ENCODE measurements at regions not wholly inside any gene's neighbourhood (a gene's known extent, or its start where the extent isn't known, plus 50 kb on each side); places are given as distances from the start of the nearest gene placed in this dataset.
A peak's percentile ranks its signal among the peaks of the same experiment; 100 is the strongest.

- in situ Hi-C loops (cut with MboI; ENCODE audit: low pct_unique_long_range_greater_than_20kb, low sequenced_read_pairs, unreplicated experiment): no loop called here
- TF ChIP-seq CTCF (IDR thresholded peaks at IDR 0.05; ENCODE audit: extremely low read depth, insufficient read depth, missing control alignments): no peak
- DNase-seq (ENCODE audit: low spot score): no peak
Measured at GRCh38 chr18:47602273-47602897, 328.1 kb downstream of the SMAD2 start.

GRCh38 chr18:47601581-47602272, 328.7 kb downstream of the SMAD2 start:
- DNase-seq (ENCODE audit: low spot score): no peak
- in situ Hi-C loops (cut with MboI; ENCODE audit: low pct_unique_long_range_greater_than_20kb, low sequenced_read_pairs, unreplicated experiment): no loop called here
- no peak for TF ChIP-seq CTCF (IDR thresholded peaks at IDR 0.05; ENCODE audit: extremely low read depth, insufficient read depth, missing control alignments)

- peak; percentile 68 for TF ChIP-seq CTCF (IDR thresholded peaks at IDR 0.05; ENCODE audit: extremely low read depth, insufficient read depth, missing control alignments)
- in situ Hi-C loops (cut with MboI; ENCODE audit: low pct_unique_long_range_greater_than_20kb, low sequenced_read_pairs, unreplicated experiment): no loop called here
- DNase-seq (ENCODE audit: low spot score): peak; percentile 71
Measured at GRCh38 chr18:47595831-47596501, 334.5 kb downstream of the SMAD2 start.

- in situ Hi-C loops (cut with MboI; ENCODE audit: low pct_unique_long_range_greater_than_20kb, low sequenced_read_pairs, unreplicated experiment): loop anchor here (5.0 kb wide), 1 partner anchor 153 kb away; no protein-coding TSS in a partner anchor
- TF ChIP-seq CTCF (IDR thresholded peaks at IDR 0.05; ENCODE audit: extremely low read depth, insufficient read depth, missing control alignments): no peak
- no peak for DNase-seq (ENCODE audit: low spot score)
Measured at GRCh38 chr18:47594621-47595086, 335.8 kb downstream of the SMAD2 start.

- no peak for TF ChIP-seq CTCF (IDR thresholded peaks at IDR 0.05; ENCODE audit: extremely low read depth, insufficient read depth, missing control alignments)
- in situ Hi-C loops (cut with MboI; ENCODE audit: low pct_unique_long_range_greater_than_20kb, low sequenced_read_pairs, unreplicated experiment): loop anchor here (5.0 kb wide), 1 partner anchor 153 kb away; no protein-coding TSS in a partner anchor
- DNase-seq (ENCODE audit: low spot score): no peak
Measured at GRCh38 chr18:47593744-47594472, 336.6 kb downstream of the SMAD2 start.

- TF ChIP-seq CTCF (IDR thresholded peaks at IDR 0.05; ENCODE audit: extremely low read depth, insufficient read depth, missing control alignments): no peak
- in situ Hi-C loops (cut with MboI; ENCODE audit: low pct_unique_long_range_greater_than_20kb, low sequenced_read_pairs, unreplicated experiment): loop anchor here (5.0 kb wide), 1 partner anchor 156 kb away; no protein-coding TSS in a partner anchor
- DNase-seq (ENCODE audit: low spot score): no peak
Measured at GRCh38 chr18:47591429-47591828, 339.0 kb downstream of the SMAD2 start.
